GM13976 (cell line): ENCODE measurements at regions not wholly inside any gene's neighbourhood (a gene's known extent, or its start where the extent isn't known, plus 50 kb on each side); places are given as distances from the start of the nearest gene placed in this dataset.

ENCODE experiments used
- DNase-seq: peaks from one replicate; pipeline ENCODE4 v3.0.0; 2012; ENCODE audit warnings: low spot score
- in situ Hi-C: fragments of 300-500 bp; cut with MboI; formaldehyde crosslinking; loops from one replicate; pipeline ENCODE4 v1.12.0; 2022; ENCODE audit warnings: low sequenced_read_pairs, mixed read lengths, inconsistent platforms; ENCODE audit not compliant: unreplicated experiment
- TF ChIP-seq, protein P1 (sequence below): IDR thresholded peaks from 2 replicates; pipeline ENCODE4 v1.5.1; 2012; ENCODE audit warnings: borderline replicate concordance, mild to moderate bottlenecking; ENCODE audit not compliant: insufficient read depth; ENCODE audit errors: extremely low read depth, missing control alignments, control extremely low read depth

DNA sequence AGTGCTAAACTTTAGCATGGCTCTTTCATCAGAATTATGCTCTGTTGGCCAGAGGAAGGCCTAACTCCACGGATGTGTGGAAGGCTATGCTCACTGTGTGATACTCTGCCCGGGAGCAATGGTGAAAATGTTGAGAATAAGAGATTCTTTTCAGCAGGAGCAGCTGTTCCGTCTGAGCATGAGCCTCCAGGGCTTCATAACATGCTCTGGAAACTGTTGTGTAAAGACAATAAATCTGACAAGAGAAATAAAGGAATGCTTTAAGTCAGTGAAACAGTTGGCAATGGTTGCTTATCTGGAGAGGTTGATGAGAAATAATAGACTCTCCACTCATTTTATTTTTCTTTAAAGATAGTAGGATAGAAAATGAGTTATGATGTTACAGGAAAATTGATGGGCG lies 269.8 kb downstream of the DIPK2A start:
- in situ Hi-C loops: no loop called here
- no peak for DNase-seq
- TF ChIP-seq, protein P1, sequence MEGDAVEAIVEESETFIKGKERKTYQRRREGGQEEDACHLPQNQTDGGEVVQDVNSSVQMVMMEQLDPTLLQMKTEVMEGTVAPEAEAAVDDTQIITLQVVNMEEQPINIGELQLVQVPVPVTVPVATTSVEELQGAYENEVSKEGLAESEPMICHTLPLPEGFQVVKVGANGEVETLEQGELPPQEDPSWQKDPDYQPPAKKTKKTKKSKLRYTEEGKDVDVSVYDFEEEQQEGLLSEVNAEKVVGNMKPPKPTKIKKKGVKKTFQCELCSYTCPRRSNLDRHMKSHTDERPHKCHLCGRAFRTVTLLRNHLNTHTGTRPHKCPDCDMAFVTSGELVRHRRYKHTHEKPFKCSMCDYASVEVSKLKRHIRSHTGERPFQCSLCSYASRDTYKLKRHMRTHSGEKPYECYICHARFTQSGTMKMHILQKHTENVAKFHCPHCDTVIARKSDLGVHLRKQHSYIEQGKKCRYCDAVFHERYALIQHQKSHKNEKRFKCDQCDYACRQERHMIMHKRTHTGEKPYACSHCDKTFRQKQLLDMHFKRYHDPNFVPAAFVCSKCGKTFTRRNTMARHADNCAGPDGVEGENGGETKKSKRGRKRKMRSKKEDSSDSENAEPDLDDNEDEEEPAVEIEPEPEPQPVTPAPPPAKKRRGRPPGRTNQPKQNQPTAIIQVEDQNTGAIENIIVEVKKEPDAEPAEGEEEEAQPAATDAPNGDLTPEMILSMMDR: no peak

DNA sequence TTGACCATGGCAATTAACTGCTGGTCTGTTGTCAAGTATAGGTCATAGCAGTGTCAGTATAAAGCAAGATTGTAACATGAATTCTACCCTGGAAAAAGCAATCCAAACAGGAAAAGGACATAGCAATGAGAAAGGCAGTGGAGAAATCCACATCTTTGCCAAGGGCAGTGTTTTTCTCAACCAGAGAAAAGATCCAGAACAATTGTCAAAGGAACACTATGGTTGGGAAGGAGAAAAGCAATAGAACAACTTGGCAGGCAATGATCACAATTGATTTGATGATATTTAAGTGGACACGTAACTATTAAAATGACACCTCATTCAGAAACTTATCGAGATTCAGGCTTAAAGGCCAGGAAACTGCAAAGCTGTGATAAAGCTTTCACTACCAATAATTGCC lies 271.1 kb downstream of the DIPK2A start:
- no peak for DNase-seq
- in situ Hi-C loops: no loop called here
- TF ChIP-seq, protein P1: no peak

DNA sequence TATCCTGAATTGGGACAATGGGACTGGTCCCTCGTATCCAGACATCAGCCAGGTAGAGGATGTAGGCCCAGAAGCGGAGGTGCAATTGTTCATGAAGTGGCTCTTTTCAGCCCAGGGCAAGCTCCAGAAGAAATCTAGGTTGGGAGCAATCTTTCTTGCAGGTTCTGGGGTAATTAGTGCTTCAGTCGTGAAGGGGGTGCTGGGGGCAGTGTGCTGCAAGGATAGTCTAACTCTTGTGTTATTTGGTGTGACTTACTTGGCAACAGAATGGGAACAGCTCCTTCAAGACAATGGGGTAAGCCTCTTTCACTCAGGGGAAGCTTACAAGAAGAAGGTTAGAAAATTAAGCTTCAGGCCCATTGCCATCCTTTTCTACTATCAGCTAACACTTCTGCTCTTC lies 273.0 kb downstream of the DIPK2A start:
- TF ChIP-seq, protein P1: no peak
- in situ Hi-C loops: no loop called here
- no peak for DNase-seq

DNA sequence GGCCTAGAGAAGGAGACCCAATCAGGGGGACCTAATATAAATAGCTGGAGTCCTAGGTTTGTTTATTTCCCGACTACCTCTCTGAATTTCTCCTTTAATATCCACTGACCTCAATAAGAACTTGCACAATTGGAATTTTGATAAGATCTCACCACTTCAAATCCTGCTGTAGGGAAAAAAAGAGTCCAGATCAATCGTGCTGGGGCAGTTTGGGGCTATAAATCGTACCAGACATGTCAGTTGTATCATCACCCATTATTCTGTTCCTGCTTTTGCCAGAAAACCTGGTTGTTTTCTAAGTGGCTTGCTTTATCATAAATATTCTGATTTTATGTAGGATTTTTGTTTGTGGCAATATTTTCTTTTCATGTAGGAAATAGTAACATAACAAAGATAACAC lies 281.3 kb downstream of the DIPK2A start:
- TF ChIP-seq, protein P1: no peak
- DNase-seq: no peak
- in situ Hi-C loops: no loop called here

DNA sequence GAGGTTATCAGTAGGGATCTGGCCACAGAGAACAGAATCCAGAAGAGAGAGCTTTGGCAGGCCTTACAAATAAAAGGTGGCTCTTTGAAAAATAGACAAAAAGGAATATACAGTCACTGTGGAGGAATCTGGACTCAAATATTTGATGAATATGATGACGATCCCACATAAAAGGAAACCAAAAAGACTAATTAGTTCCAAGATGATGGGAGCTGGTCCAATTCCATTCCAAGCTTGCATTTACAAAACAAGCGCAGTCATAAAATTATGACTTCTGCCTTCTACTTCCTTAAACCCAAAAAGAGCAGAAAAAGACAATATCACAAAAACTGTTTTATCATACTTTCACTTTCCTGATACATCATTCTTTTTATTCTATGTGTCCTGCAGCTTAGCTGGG lies 285.8 kb downstream of the DIPK2A start:
- in situ Hi-C loops: no loop called here
- no peak for DNase-seq
- TF ChIP-seq, protein P1: no peak

DNA sequence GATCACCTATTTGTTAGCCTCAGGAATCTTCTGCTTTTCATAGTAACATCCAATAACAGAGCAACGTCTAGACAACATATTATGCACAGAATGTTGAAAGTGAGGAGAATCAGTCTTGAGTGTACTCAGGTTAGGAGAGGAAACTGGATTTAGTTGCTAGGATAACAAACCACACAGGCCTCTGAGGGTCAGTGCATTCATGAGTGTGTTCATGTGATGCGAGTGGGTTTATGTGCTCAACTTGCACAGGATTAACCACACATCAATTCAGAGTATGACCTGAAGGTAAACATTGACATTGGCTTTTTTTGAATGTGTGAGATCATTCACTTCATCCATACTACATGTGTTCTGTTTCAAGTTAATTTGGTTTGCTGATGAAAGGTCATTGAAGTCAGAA lies 287.6 kb downstream of the DIPK2A start:
- DNase-seq: no peak
- in situ Hi-C loops: no loop called here
- TF ChIP-seq, protein P1: no peak

DNA sequence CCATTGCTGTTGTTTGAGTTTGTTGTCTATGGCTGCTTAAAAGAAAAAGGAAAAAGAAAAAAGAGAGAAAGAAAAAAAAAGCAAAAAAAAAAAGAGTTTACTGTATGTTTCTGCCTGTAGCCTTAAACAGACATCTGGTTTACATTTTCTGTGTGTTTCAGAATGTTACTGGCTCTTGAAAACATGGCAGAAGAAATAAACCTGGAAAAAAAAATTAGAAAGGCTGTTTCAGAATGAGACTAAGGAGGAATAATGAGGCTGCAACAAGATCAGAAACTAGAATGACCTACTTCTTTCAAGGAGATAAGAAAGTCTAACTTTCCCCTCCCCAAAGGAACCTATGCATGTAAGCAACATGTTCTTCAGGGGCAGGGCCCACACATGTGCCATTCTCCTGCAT lies 292.1 kb downstream of the DIPK2A start:
- in situ Hi-C loops: no loop called here
- DNase-seq: no peak
- TF ChIP-seq, protein P1: no peak
